GM19023 (cell line): ENCODE measurements at regions not wholly inside any gene's neighbourhood (a gene's known extent, or its start where the extent isn't known, plus 50 kb on each side); places are given as distances from the start of the nearest gene placed in this dataset.

Experiments
- ATAC-seq: cut with Tn5 transposase; IDR thresholded peaks from one replicate; pipeline ENCODE4 v1.9.1; 2021; ENCODE audit warnings: mild to moderate bottlenecking, moderate library complexity; ENCODE audit not compliant: unreplicated experiment

- no peak for ATAC-seq
These were observed 1258.0 kb downstream of the BRD1 start for GRCh38 chr22:48569476-48570233.

- ATAC-seq, result no peak
These were observed 1258.8 kb downstream of the BRD1 start for GRCh38 chr22:48568736-48569330.

DNA sequence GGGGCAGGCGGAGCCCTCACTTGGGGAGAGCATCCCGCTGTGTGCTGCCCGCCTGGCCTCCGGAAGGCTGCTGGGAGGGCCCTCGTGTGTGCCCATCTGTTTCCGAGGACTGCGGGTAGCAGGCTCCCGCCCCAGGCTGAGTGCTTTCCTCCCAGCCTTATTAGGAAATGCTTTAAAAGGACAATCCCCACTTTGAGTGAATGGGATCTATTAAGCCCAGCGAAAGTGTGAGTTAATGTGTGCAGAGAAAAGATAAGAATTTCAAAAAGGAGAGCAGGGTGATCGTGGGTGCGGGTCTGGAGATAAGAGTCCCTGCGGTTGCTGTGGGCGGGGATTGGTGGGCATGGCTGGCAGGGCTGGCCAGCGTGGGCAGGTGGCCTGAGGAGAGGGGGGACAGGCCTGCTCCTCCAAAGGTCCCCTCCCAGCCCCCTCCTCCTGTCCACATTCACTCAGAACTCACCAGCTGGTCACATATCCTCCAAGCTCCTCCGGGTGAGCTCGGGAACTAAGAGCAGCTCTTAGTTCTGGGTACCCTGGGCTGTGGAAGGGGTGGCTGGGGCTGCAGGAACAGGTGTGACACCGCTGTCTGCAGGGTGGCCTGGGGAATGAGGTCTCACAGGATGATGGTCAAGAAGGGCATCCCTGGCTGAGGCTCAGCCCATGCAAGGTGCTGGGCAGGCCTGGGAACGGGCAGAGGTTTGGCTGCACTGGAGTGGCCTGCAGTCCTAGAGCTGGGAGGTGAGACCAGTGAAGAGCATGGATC is 1260.3 kb downstream of the BRD1 start:
- ATAC-seq, result no peak

DNA sequence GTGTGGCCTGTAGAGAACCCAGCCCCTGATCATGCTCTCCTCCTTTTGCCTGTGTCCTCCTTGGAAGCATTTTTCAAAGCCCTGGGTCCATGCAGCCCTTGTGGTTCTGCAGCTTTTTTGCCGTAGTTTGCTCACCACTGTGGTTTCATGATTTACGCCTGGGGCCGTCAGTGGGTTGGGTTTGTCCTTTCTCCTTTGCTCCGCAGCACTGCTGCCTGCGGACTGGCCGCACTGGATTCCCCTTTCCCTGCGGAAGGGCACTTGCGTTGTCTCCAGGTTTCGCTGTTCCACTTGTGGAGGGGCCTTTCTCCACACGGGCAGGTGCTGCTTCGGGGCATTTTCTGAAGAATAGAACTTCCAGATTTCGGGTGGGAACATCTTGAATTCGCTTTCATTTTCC is 1260.9 kb downstream of the BRD1 start:
- ATAC-seq, result no peak

GRCh38 chr22:48565901-48566501 is 1261.7 kb downstream of the BRD1 start:
- ATAC-seq, result no peak

- no peak for ATAC-seq
These were observed 1262.7 kb downstream of the BRD1 start for GRCh38 chr22:48564995-48565394.

DNA sequence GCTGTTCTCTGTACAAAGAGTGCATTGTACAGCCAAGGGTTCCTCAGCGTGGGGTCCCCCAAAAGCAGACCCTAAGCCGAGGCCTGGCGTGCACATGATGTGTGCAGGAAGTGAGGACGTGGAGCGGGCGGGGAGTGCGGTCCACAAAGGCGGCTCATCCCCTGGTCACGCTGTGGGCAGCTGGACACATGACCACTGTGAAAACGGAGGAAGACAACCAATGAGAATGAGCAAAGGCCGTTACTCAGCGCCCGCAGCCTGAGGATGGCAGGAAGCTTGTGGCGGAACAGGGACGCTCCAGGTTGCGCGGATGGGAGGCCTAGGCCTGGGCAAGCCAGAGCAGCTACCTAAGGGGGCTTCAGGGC is 1263.7 kb downstream of the BRD1 start:
- ATAC-seq, result no peak

DNA sequence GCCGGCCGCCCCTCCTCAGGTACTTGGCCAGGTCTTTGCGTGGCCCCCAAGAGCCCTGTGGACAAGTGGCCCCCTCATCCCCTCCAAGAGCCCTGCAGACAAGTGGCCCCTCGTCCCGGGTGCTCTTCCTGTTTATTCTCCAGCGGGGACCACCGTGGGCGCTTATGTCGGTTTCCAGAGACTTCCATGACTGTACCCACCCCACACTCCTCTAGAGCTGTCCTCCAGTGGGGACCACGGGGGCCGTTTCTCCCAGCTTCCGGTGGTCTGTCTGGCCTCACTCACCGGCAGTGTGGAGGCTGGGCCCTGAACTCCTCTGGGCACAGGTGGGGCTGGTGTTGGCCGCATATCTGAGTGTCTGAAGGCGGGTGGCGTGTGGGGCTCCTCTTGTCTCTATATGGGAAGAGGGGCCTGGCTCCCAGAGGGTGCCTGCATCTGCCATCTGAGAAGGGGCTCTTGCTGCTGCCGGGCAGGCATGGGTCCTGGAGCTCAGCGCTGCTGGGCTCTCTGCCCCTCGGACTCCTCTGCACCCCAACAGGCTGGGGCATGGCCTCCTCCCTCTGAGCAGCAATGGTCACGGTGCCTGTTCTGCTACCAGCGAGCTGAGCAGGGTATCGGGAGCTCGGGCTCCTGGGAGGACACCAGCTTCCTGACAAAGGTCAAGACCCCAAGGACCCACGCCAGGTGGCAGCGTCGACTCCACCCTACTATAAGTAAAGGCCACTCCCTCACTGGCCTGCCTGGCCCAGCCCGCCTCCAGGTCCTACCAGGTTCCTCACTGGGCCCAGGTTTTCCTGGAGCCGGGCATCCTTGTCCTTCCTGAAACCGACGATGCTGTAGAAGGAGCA is 1264.3 kb downstream of the BRD1 start:
- ATAC-seq, result no peak

DNA sequence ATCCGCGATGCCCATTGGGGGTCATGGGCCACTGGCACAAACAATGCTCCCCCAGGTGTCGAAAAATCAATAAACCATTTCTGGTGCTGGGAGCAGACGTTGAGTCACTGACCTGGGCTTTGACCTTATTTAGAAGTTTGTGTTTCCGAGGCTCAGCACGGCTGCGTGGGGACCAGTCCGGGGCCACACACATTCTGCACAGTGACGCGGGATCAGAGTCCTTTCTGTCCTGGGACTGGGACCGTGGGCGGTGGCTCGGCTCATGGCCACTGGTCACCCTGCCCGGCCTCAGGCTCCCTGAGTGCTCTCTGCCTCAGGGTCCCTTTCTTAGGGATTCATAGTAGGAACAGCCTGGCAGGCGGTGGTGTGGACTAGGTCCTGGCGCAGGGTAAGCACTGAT is 1266.0 kb downstream of the BRD1 start:
- ATAC-seq, result no peak

- no peak for ATAC-seq
These were observed 1266.8 kb downstream of the BRD1 start for GRCh38 chr22:48560836-48561235.

- no peak for ATAC-seq
These were observed 1267.3 kb downstream of the BRD1 start for GRCh38 chr22:48560389-48560751.

- ATAC-seq, result no peak
These were observed 1267.9 kb downstream of the BRD1 start for GRCh38 chr22:48559647-48560388.

DNA sequence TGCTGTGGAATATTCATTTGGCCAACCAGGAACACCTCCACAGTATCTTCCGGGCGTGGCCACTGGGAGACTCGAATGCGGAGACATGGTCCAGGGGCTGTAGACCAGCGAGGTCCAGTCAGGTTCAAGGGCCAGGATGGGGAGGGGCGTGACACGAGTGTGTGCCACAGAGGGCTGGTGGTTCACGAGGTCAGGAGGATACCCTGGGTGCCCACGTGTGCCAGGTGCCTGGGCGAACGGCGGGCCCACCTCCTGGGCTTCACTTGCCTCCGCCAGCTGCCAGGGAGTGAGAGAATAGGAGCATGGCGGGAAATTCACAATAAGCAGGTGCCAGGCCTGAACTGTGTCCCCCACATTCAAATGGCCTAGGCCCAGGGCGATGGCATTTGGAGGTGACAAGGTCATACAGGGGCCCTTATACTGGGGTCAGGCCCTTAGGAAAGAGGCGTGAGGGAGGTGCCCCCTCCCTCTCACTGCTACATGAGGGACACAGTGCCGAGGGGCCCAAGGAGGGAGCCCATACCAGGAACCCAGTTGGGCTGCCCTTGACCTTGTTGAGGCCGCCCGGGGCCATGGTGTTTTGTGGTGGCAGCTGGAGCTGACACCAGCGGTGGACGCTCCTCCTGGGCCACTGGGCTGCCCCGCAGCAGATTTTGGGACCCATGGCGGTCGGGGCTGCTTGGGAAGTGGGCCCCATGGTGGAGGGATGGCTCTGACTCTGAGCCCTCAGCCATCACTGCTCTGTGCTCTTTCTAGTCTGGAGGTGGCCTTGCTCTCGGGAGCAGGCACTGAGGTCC is 1268.9 kb downstream of the BRD1 start:
- ATAC-seq, result no peak

GRCh38 chr22:48558016-48558415 is 1269.7 kb downstream of the BRD1 start:
- no peak for ATAC-seq

DNA sequence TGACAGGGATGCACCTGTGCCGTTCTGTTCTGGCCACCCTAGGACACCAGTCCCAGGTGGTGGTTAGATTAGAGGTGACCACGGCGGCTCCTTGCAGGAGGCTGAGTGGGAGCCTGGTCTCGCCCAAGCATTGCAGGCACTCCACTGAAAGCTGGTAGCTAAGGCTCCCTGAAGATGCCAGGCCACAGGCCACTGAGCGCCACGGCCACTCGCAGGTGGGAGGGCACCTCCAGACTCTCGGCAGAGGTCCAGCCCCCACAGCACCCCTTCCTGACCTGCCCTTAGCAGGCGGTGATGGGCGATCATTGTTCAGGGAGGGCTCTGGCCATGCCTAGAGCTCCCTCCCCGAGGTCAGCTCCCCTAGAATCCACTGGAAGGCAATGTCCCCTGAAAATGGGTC is 1270.2 kb downstream of the BRD1 start:
- ATAC-seq, result no peak

DNA sequence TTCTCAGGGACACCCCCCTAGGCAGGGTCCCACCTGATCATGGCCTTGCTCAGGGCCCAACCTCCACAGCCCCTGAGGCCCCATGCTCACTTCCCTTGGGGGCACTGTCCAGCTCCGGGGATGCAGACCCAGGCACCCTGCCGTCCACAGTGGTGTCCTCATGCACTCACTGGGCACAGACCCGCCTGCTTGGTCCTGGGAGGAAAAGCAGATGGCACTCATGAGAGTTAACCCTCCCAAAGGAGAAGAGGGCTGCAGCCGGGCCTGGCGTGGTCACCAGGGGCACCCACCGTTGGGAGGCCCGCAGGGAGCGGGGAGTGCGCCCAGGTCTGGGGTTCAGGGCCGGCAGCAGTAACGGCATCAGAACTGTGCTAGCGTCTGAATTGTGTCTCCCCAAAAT is 1270.9 kb downstream of the BRD1 start:
- ATAC-seq, result no peak

GRCh38 chr22:48556222-48556621 is 1271.5 kb downstream of the BRD1 start:
- ATAC-seq, result no peak

DNA sequence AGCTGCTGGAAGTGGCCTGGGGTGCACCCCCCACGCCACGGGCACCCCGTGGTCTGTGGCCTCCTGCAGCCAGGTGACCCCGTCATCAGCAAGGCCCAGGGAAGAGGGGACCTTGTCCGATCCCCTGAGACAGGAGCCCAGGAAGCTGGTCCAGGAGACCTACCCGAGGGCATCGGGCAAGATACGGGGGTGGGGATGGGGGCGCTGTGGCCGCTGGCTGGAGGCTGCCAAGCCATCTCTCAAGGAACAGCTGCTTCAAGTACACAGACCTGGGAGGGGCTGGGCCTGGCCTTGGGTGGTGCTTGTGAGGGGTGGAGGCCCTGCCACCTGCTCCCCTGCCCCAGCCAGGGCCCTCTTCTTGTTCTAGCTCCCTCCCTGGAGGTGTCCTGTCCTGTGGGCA is 1272.1 kb downstream of the BRD1 start:
- ATAC-seq, result no peak

DNA sequence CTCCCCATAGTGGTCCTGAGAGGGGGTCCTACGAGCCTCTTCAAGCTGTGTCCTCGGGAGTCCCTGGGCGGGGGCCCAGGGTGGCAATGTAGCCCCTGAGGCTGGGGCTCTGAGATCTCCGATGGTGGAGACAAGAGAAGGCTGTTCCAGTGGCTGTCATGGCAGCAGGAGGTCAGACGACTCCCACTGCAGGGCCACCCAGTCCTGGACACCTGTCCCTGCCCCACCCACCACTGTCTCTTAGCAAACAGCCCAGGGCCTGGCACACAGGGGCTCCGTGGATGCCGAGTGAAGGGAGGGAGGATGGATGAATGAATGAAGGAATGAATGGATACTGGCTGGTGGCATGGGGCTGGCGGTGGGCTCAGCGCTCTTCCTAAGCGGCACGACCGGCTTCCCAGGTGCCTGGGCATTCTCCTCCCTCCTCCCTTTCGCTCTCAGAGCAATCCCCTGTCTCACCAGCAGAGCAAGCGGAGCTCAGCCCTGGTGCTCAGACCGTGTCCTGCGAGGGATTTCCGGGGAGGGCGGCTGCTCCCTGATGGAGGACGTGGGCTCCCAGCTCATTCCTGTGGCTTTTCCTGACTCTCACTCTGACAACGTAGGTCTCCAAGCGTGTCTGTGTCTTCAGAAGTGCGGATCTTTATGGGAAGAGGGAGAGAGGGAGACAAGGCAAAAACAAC is 1272.6 kb downstream of the BRD1 start:
- ATAC-seq, result no peak
